Breast epithelium (tissue), 4 donors: ENCODE measurements at regions not wholly inside any gene's neighbourhood (a gene's known extent, or its start where the extent isn't known, plus 50 kb on each side); places are given as distances from the start of the nearest gene placed in this dataset.
A peak's percentile ranks its signal among the peaks of the same experiment; 100 is the strongest.

Experiments
- DNase-seq, 2 donors: peaks; one replicate each; pipeline ENCODE4 v3.0.0-alpha.2; 2019; ENCODE audit warnings: low spot score in 2 of 2
- H3K27ac ChIP-seq, 2 donors: fragments of 200-600 bp; sonication (generic) in 1 of 2; one replicate each; pipeline ENCODE4 v1.5.1; 2016 to 2019; ENCODE audit warnings: mild to moderate bottlenecking in 1 of 2
- H3K27me3 ChIP-seq, 2 donors: fragments of 200-600 bp; sonication (generic) in 1 of 2; one replicate each; pipeline versions ENCODE4 v1.5.1 to v1.6.0; 2017 to 2019; ENCODE audit warnings: control low read depth in 1 of 2, mild to moderate bottlenecking in 1 of 2
- H3K36me3 ChIP-seq: fragments of 200-600 bp; one replicate; pipeline ENCODE4 v1.5.1; 2019
- H3K4me1 ChIP-seq, 2 donors: fragments of 200-600 bp; sonication (generic); one replicate each; pipeline ENCODE4 v1.5.1; 2016 to 2019; ENCODE audit warnings: control low read depth in 1 of 2
- H3K4me3 ChIP-seq, 3 donors: fragments of 200-600 bp; sonication (generic); 1 replicate in 2 of 3; 2 replicates in 1 of 3; pipeline ENCODE4 v1.5.1; 2016 to 2019; ENCODE audit warnings: mild to moderate bottlenecking in 3 of 3, moderate library complexity in 2 of 3
- H3K9me3 ChIP-seq, 2 donors: fragments of 200-600 bp; sonication (generic) in 1 of 2; one replicate each; pipeline ENCODE4 v1.5.1; 2016 to 2019; ENCODE audit warnings: control low read depth in 1 of 2
- CTCF ChIP-seq, 3 donors: fragments of 450-650 bp; IDR thresholded peaks; one replicate each; pipeline ENCODE4 v1.5.1; 2016 to 2017; ENCODE audit warnings: antibody characterized with exemption in 3 of 3, mild to moderate bottlenecking in 3 of 3, moderate library complexity in 3 of 3
- POLR2A ChIP-seq: fragments of 450-650 bp; IDR thresholded peaks from one replicate; pipeline ENCODE4 v1.6.1; 2016; ENCODE audit warnings: antibody characterized with exemption, mild to moderate bottlenecking, moderate library complexity
- POLR2AphosphoS5 ChIP-seq, 3 donors: sonication (generic); formaldehyde crosslinking; IDR thresholded peaks; one replicate each; pipeline ENCODE4 v1.6.1; 2017; ENCODE audit warnings: antibody characterized with exemption in 3 of 3
- intact Hi-C: fragments of 100-400 bp; cut with DNase I; formaldehyde crosslinking; loops from one replicate; pipeline ENCODE4 v1.15.1; 2023; ENCODE audit warnings: low total_unique reads

- H3K36me3 ChIP-seq = no peaks in the 10 kb centered on the region
- no peak for DNase-seq
- H3K27me3 ChIP-seq = no peaks in the 10 kb centered on the region
- no peak overlapping the region for H3K27ac ChIP-seq
- H3K4me1 ChIP-seq = no peaks in the 10 kb centered on the region
- H3K4me3 ChIP-seq = no peak overlapping the region
- intact Hi-C loops = no loop called here
- H3K9me3 ChIP-seq = no peaks in the 10 kb centered on the region
- no peak for TF ChIP-seq CTCF (IDR thresholded peaks at IDR 0.05)
- TF ChIP-seq POLR2AphosphoS5 (IDR thresholded peaks at IDR 0.05) = peak in 1 of 3 donors; percentile 27
Measured at GRCh38 chr3:151553888-151554287, 93.0 kb upstream of the IGSF10 start.

- intact Hi-C loops = no loop called here
- H3K9me3 ChIP-seq = no peaks in the 10 kb centered on the region
- no peak for DNase-seq
- peak overlapping the region in 1 of 2 donors; percentile 63 for H3K27ac ChIP-seq
- no peaks in the 10 kb centered on the region for H3K36me3 ChIP-seq
- no peaks in the 10 kb centered on the region for H3K4me1 ChIP-seq
- TF ChIP-seq POLR2AphosphoS5 (IDR thresholded peaks at IDR 0.05) = no peak
- H3K4me3 ChIP-seq = no peak overlapping the region
- no peaks in the 10 kb centered on the region for H3K27me3 ChIP-seq
Measured at GRCh38 chr3:151552589-151552988, 91.7 kb upstream of the IGSF10 start.

GRCh38 chr3:151550642-151551041 is 89.8 kb upstream of the IGSF10 start:
- no peak overlapping the region for H3K4me3 ChIP-seq
- intact Hi-C loops = no loop called here
- peak overlapping the region; percentile 49 to 77 for H3K27ac ChIP-seq
- DNase-seq = no peak
- no peaks in the 10 kb centered on the region for H3K27me3 ChIP-seq
- no peaks in the 10 kb centered on the region for H3K9me3 ChIP-seq
- TF ChIP-seq POLR2AphosphoS5 (IDR thresholded peaks at IDR 0.05) (no peak), CTCF (IDR thresholded peaks at IDR 0.05) (no peak), POLR2A (no peak)
- no peaks in the 10 kb centered on the region for H3K4me1 ChIP-seq
- H3K36me3 ChIP-seq = no peaks in the 10 kb centered on the region

- Histone ChIP-seq H3K4me1 (no peaks in the 10 kb centered on the region), H3K27me3 (no peaks in the 10 kb centered on the region), H3K4me3 (no peak overlapping the region), H3K36me3 (no peaks in the 10 kb centered on the region), H3K27ac (peak overlapping the region; percentile 49 to 77), H3K9me3 (no peaks in the 10 kb centered on the region)
- intact Hi-C loops = no loop called here
- DNase-seq = no peak
- TF ChIP-seq POLR2A (no peak), CTCF (IDR thresholded peaks at IDR 0.05) (no peak), POLR2AphosphoS5 (IDR thresholded peaks at IDR 0.05) (no peak)
Measured at GRCh38 chr3:151550025-151550618, 89.3 kb upstream of the IGSF10 start.

- H3K4me3 ChIP-seq = no peak overlapping the region
- H3K4me1 ChIP-seq = no peaks in the 10 kb centered on the region
- TF ChIP-seq POLR2AphosphoS5 (IDR thresholded peaks at IDR 0.05) = no peak
- no peak for TF ChIP-seq CTCF (IDR thresholded peaks at IDR 0.05)
- no peak for TF ChIP-seq POLR2A
- H3K9me3 ChIP-seq = no peaks in the 10 kb centered on the region
- H3K36me3 ChIP-seq = no peaks in the 10 kb centered on the region
- intact Hi-C loops = no loop called here
- H3K27me3 ChIP-seq = no peaks in the 10 kb centered on the region
- DNase-seq = no peak
- H3K27ac ChIP-seq = peak overlapping the region in 1 of 2 donors; percentile 43
Measured at GRCh38 chr3:151548195-151548594, 87.3 kb upstream of the IGSF10 start.

GRCh38 chr3:151544164-151544548 is 83.3 kb upstream of the IGSF10 start:
- no peaks in the 10 kb centered on the region for H3K36me3 ChIP-seq
- H3K27me3 ChIP-seq = no peaks in the 10 kb centered on the region
- intact Hi-C loops = no loop called here
- H3K4me1 ChIP-seq = no peaks in the 10 kb centered on the region
- TF ChIP-seq POLR2A (no peak), CTCF (IDR thresholded peaks at IDR 0.05) (no peak), POLR2AphosphoS5 (IDR thresholded peaks at IDR 0.05) (no peak)
- no peaks in the 10 kb centered on the region for H3K9me3 ChIP-seq
- no peak overlapping the region for H3K4me3 ChIP-seq
- H3K27ac ChIP-seq = peak overlapping the region in 1 of 2 donors; percentile 48
- DNase-seq = no peak
